GM12892 (cell line): ENCODE measurements at regions not wholly inside any gene's neighbourhood (a gene's known extent, or its start where the extent isn't known, plus 50 kb on each side); places are given as distances from the start of the nearest gene placed in this dataset.

ENCODE experiments used
- POLR2A ChIP-seq: IDR thresholded peaks from 2 replicates; pipeline ENCODE4 v1.6.1; 2011; ENCODE audit warnings: low read depth, low read length, control low read depth
- POLR2AphosphoS5 ChIP-seq: IDR thresholded peaks from 2 replicates; pipeline ENCODE4 v1.6.1; 2011; ENCODE audit warnings: low read depth, low read length, control low read depth

DNA sequence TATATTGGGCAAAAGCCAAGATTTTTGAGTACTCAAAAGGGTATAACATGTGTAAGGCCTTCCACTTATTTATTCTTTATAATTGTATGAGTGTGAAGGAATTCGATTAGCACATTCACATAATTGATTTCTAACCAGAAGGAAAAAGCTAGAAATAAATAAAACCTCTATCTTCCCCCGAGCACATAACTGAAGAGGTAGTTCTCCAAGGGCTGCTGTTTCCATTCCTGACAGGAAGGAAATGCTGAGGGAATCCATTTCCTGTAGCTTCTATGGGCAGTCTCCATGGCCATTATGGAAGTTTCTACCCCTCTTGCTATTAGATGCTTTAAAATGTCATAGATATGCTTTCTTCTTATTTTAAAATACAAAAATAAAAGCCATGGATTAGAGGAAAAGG, 70.5 kb upstream of the ABCB5 start:
- TF ChIP-seq POLR2AphosphoS5 (no peak), POLR2A (no peak)
